Left colon (tissue), 2 donors: ENCODE measurements at regions not wholly inside any gene's neighbourhood (a gene's known extent, or its start where the extent isn't known, plus 50 kb on each side); places are given as distances from the start of the nearest gene placed in this dataset.
"Not testable (repeated sequence)": the region's sequence is repeated elsewhere in the genome, so short reads cannot be mapped to it uniquely, and the experiment has no call there.

Experiments
- ATAC-seq: fragments of 200-7000 bp; cut with Tn5 transposase; one replicate; pipeline ENCODE4 v1.9.1; 2020; ENCODE audit warnings: mild to moderate bottlenecking, moderate library complexity
- DNase-seq, 2 donors: peaks; one replicate each; pipeline ENCODE4 v3.0.0-alpha.2; 2020
- intact Hi-C, 2 donors: fragments of 100-400 bp; cut with DNase I in 1 of 2; cut with micrococcal nuclease in 1 of 2; formaldehyde crosslinking; loops; one replicate each; pipeline versions ENCODE4 v1.11.2 to v1.14.0; 2022; cut with DNase I, micrococcal nuclease
- donor health status: DM: no; HTN: no; CAD: no.
- donor health status: DM: yes; HTN: yes; CAD: no.

GRCh38 chr11:29162491-29162890 lies 854.3 kb downstream of the KCNA4 start:
- ATAC-seq (no peak), DNase-seq (no peak)
- intact Hi-C loops = no loop called here

GRCh38 chr11:29161191-29161590 lies 855.6 kb downstream of the KCNA4 start:
- intact Hi-C loops = no loop called here
- DNase-seq (no peak), ATAC-seq (no peak)

- DNase-seq = peak; percentile 18 to 28
- intact Hi-C loops = no loop called here
- peak; percentile 91 for ATAC-seq
These were observed 857.0 kb downstream of the KCNA4 start for GRCh38 chr11:29159552-29160465.

- no peak for DNase-seq
- intact Hi-C loops = no loop called here
- ATAC-seq = no peak
These were observed 863.8 kb downstream of the KCNA4 start for GRCh38 chr11:29153078-29153477.

- peak; percentile 100 for ATAC-seq
- intact Hi-C loops, DNase-seq: not testable (repeated sequence)
These were observed 874.3 kb downstream of the KCNA4 start for GRCh38 chr11:29142573-29142972.

GRCh38 chr11:29135504-29135903 lies 881.3 kb downstream of the KCNA4 start:
- intact Hi-C loops = no loop called here
- no peak for DNase-seq
- ATAC-seq = no peak

GRCh38 chr11:29131055-29131454 lies 885.8 kb downstream of the KCNA4 start:
- DNase-seq = no peak
- ATAC-seq = no peak
- intact Hi-C loops = no loop called here

- DNase-seq (no peak), ATAC-seq (no peak)
- intact Hi-C loops = no loop called here
These were observed 887.0 kb downstream of the KCNA4 start for GRCh38 chr11:29129844-29130243.

- intact Hi-C loops = no loop called here
- ATAC-seq (no peak), DNase-seq (no peak)
These were observed 889.4 kb downstream of the KCNA4 start for GRCh38 chr11:29127461-29127860.

GRCh38 chr11:29125606-29126005 lies 891.2 kb downstream of the KCNA4 start:
- no peak for DNase-seq
- intact Hi-C loops = no loop called here
- no peak for ATAC-seq

- no peak for ATAC-seq
- DNase-seq = no peak
- intact Hi-C loops = no loop called here
These were observed 892.4 kb downstream of the KCNA4 start for GRCh38 chr11:29124470-29124869.

- ATAC-seq (peak; percentile 98), DNase-seq (peak in 1 of 2 donors; percentile 23)
- intact Hi-C loops = no loop called here
These were observed 896.9 kb downstream of the KCNA4 start for GRCh38 chr11:29119707-29120618.

- intact Hi-C loops = no loop called here
- ATAC-seq (peak; percentile 62), DNase-seq (no peak)
These were observed 897.7 kb downstream of the KCNA4 start for GRCh38 chr11:29119116-29119515.

GRCh38 chr11:29100967-29101366 lies 915.9 kb downstream of the KCNA4 start:
- DNase-seq = no peak
- intact Hi-C loops = no loop called here
- no peak for ATAC-seq

- intact Hi-C loops = no loop called here
- DNase-seq (no peak), ATAC-seq (no peak)
These were observed 921.0 kb downstream of the KCNA4 start for GRCh38 chr11:29095821-29096220.

- ATAC-seq (no peak), DNase-seq (no peak)
- intact Hi-C loops = no loop called here
These were observed 923.3 kb downstream of the KCNA4 start for GRCh38 chr11:29093416-29094120.

- ATAC-seq (no peak), DNase-seq (no peak)
- intact Hi-C loops = loop anchor here in 1 of 2 donors (10.0 kb wide), 1 partner anchor 167 kb away; no protein-coding TSS in a partner anchor
These were observed 929.5 kb downstream of the KCNA4 start for GRCh38 chr11:29087200-29087812.

GRCh38 chr11:29075726-29076125 lies 941.1 kb downstream of the KCNA4 start:
- intact Hi-C loops = no loop called here
- ATAC-seq = no peak
- no peak for DNase-seq
